Endodermal cell (in vitro differentiated cells): ENCODE measurements at regions not wholly inside any gene's neighbourhood (a gene's known extent, or its start where the extent isn't known, plus 50 kb on each side); places are given as distances from the start of the nearest gene placed in this dataset.

ENCODE experiments used
- DNase-seq: peaks from one replicate; pipeline ENCODE4 v3.0.0-alpha.2; 2017
- H3K27ac ChIP-seq: 2 replicates; pipeline ENCODE4 v1.5.1; 2013; ENCODE audit warnings: mild to moderate bottlenecking, low read depth, low read length, moderate library complexity
- H3K27me3 ChIP-seq: 2 replicates; pipeline ENCODE4 v1.6.1; 2013; ENCODE audit warnings: mild to moderate bottlenecking, low read length, moderate library complexity; ENCODE audit not compliant: insufficient read depth, control insufficient read depth, poor library complexity, severe bottlenecking
- H3K36me3 ChIP-seq: 2 replicates; pipeline ENCODE4 v1.7.0; 2013; ENCODE audit warnings: mild to moderate bottlenecking, low read length, moderate library complexity; ENCODE audit not compliant: control insufficient read depth, insufficient read depth
- H3K4me1 ChIP-seq: one replicate; pipeline ENCODE4 v1.7.0; 2013; ENCODE audit warnings: low read length; ENCODE audit not compliant: control insufficient read depth, insufficient read depth
- H3K4me3 ChIP-seq: 2 replicates; pipeline ENCODE4 v1.5.1; 2013; ENCODE audit warnings: mild to moderate bottlenecking, low read length, moderate library complexity
- H3K9ac ChIP-seq: 2 replicates; pipeline ENCODE4 v1.6.1; 2013; ENCODE audit warnings: mild to moderate bottlenecking, low read length, moderate library complexity; ENCODE audit not compliant: poor library complexity, severe bottlenecking; ENCODE audit errors: extremely low read depth
- H3K9me3 ChIP-seq: 2 replicates; pipeline ENCODE4 v1.6.1; 2013; ENCODE audit warnings: mild to moderate bottlenecking, low read length, moderate library complexity; ENCODE audit not compliant: control insufficient read depth
- H3K27ac Mint-ChIP-seq: 2 replicates; pipeline ENCODE4 v1.8.0; 2020; ENCODE audit warnings: mixed read lengths
- H3K27me3 Mint-ChIP-seq: 2 replicates; pipeline ENCODE4 v1.8.0; 2021; ENCODE audit warnings: mild to moderate bottlenecking, mixed read lengths; ENCODE audit not compliant: insufficient read depth
- H3K36me3 Mint-ChIP-seq: 2 replicates; pipeline ENCODE4 v1.8.0; 2020; ENCODE audit warnings: low read depth, mixed read lengths
- H3K4me1 Mint-ChIP-seq: 2 replicates; pipeline ENCODE4 v1.8.0; 2020; ENCODE audit warnings: mixed read lengths
- H3K4me3 Mint-ChIP-seq: 2 replicates; pipeline ENCODE4 v1.8.0; 2020; ENCODE audit warnings: mild to moderate bottlenecking, moderate library complexity, mixed read lengths
- H3K9me3 Mint-ChIP-seq: 2 replicates; pipeline ENCODE4 v1.8.0; 2020; ENCODE audit warnings: mild to moderate bottlenecking, mixed read lengths
- CTCF ChIP-seq: fragments of 200-600 bp; sonication (generic); conservative IDR thresholded peaks from 2 replicates; pipeline ENCODE4 v1.5.0; 2021; ENCODE audit warnings: antibody characterized with exemption, mild to moderate bottlenecking
- WGBS, 2 experiments: methylation state at CpG; one replicate each; pipeline versions ENCODE4 v1.1.5 to v1.1.7; 2013; ENCODE audit warnings: missing lambda C conversion rate in 2 of 2, mixed read lengths in 1 of 2; ENCODE audit not compliant: insufficient coverage in 1 of 2, insufficient read length in 1 of 2; 5-methylcytosine and 5-hydroxymethylcytosine counted together

DNA sequence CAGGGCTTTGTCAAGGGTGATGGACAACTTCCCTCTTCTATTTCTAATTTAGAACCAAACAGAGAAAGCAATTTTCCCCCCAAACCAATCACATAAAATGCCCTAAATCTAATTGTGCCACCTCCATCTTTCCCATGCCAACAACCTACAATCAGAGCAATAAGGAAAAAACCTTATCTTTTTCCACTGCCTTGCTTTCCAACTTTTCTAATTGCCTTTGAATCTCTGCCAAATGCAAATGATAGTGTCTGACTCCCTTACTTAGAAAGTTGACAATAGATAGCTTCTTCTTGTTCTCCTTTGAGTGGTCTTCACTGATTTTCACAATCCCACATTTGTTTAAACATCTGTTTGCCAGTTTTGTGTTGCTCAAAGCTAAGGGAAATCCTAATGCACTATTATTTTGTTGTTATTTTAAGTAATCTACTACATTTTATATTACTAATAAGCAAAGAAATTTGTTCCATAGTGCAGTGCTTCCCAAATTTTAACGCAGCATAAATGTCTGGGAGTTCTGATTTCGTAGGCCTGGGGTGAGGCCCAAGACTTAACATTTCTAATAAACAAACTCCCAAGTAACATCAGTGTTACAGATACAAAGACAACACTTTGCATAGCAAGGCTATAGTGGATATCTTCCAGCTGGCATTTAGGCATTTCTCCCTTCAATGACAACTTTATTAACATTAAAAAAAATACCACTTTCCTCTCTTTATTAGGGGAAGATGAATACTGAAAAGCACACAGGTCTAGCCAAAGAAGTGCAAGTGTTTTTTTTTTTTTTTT is 696.3 kb upstream of the USP15 start:
- no peak overlapping the region for H3K4me3 Mint-ChIP-seq
- no peaks in the 10 kb centered on the region for H3K27me3 Mint-ChIP-seq
- Histone ChIP-seq H3K9me3 (no peaks in the 10 kb centered on the region), H3K4me1 (no peaks in the 10 kb centered on the region), H3K36me3 (no peaks in the 10 kb centered on the region), H3K9ac (no peak overlapping the region), H3K27ac (no peak overlapping the region), H3K4me3 (no peak overlapping the region), H3K27me3 (no peaks in the 10 kb centered on the region)
- peaks cover 5% of the 10 kb centered on the region for H3K4me1 Mint-ChIP-seq
- WGBS, 2 experiments: 80 to 89% methylated on average over 2 of the region's 2 CpGs
- no peak overlapping the region for H3K27ac Mint-ChIP-seq
- DNase-seq: no peak
- H3K36me3 Mint-ChIP-seq: no peaks in the 10 kb centered on the region
- no peaks in the 10 kb centered on the region for H3K9me3 Mint-ChIP-seq
- no peak for TF ChIP-seq CTCF

GRCh38 chr12:61564466-61564865 is 695.7 kb upstream of the USP15 start:
- Mint-ChIP-seq H3K36me3 (no peaks in the 10 kb centered on the region), H3K27me3 (no peaks in the 10 kb centered on the region), H3K27ac (no peak overlapping the region), H3K9me3 (no peaks in the 10 kb centered on the region), H3K4me1 (peaks cover 5% of the 10 kb centered on the region), H3K4me3 (no peak overlapping the region)
- Histone ChIP-seq H3K4me1 (no peaks in the 10 kb centered on the region), H3K27ac (no peak overlapping the region), H3K9me3 (no peaks in the 10 kb centered on the region), H3K4me3 (no peak overlapping the region), H3K36me3 (no peaks in the 10 kb centered on the region), H3K27me3 (no peaks in the 10 kb centered on the region), H3K9ac (no peak overlapping the region)
- TF ChIP-seq CTCF: no peak
- 67% methylated on average over 2 of the region's 3 CpGs; no CpG with 5 or more reads in 1 of the 2 experiments for WGBS, 2 experiments
- DNase-seq: no peak

DNA sequence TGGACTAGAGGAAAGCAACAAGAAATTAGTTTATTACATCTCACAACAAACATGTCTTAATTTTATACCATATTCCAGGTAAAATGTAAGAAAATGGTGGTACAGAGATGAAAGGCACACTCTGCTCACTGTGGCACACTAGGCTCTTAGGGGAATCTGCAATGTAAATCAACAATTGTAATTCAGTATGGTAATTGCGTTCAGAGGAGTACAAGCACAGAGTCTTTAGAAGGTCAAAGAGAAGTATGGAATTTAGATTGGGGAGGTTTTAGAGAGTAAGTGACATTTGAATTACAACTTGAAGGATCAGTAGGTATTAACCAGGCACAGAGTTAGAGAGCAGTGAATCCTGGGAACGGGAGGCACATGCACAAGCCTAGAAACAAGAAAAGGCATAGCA is 694.0 kb upstream of the USP15 start:
- 65 to 77% methylated on average over 2 of the region's 2 CpGs for WGBS, 2 experiments
- Histone ChIP-seq H3K9me3 (no peaks in the 10 kb centered on the region), H3K9ac (no peak overlapping the region), H3K4me1 (no peaks in the 10 kb centered on the region), H3K36me3 (no peaks in the 10 kb centered on the region), H3K27me3 (no peaks in the 10 kb centered on the region), H3K27ac (no peak overlapping the region), H3K4me3 (no peak overlapping the region)
- no peak for TF ChIP-seq CTCF
- no peaks in the 10 kb centered on the region for H3K9me3 Mint-ChIP-seq
- no peaks in the 10 kb centered on the region for H3K27me3 Mint-ChIP-seq
- DNase-seq: no peak
- peaks cover 9% of the 10 kb centered on the region for H3K4me1 Mint-ChIP-seq
- no peak overlapping the region for H3K27ac Mint-ChIP-seq
- H3K4me3 Mint-ChIP-seq: no peak overlapping the region
- no peaks in the 10 kb centered on the region for H3K36me3 Mint-ChIP-seq
